ENCODE measurements at regions not wholly inside any gene's neighbourhood (a gene's known extent, or its start where the extent isn't known, plus 50 kb on each side); places are given as distances from the start of the nearest gene placed in this dataset.

GRCh38 chr11:71184421-71185210 lies 67.8 kb downstream of the SHANK2 start:
- TF ChIP-seq POLR2A (IDR thresholded peaks at IDR 0.05) (no peak), POLR2AphosphoS5 (IDR thresholded peaks at IDR 0.05) (no peak), EP300 (IDR thresholded peaks at IDR 0.05) (no peak)
- TF ChIP-seq, protein P1, sequence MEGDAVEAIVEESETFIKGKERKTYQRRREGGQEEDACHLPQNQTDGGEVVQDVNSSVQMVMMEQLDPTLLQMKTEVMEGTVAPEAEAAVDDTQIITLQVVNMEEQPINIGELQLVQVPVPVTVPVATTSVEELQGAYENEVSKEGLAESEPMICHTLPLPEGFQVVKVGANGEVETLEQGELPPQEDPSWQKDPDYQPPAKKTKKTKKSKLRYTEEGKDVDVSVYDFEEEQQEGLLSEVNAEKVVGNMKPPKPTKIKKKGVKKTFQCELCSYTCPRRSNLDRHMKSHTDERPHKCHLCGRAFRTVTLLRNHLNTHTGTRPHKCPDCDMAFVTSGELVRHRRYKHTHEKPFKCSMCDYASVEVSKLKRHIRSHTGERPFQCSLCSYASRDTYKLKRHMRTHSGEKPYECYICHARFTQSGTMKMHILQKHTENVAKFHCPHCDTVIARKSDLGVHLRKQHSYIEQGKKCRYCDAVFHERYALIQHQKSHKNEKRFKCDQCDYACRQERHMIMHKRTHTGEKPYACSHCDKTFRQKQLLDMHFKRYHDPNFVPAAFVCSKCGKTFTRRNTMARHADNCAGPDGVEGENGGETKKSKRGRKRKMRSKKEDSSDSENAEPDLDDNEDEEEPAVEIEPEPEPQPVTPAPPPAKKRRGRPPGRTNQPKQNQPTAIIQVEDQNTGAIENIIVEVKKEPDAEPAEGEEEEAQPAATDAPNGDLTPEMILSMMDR (IDR thresholded peaks at IDR 0.05), result no peak
- Histone ChIP-seq H3K9me3 (no peaks in the 10 kb centered on the region), H3K27me3 (no peaks in the 10 kb centered on the region), H3K4me3 (no peak overlapping the region), H3K4me1 (no peaks in the 10 kb centered on the region), H3K27ac (no peak overlapping the region), H3K36me3 (no peaks in the 10 kb centered on the region)
- intact Hi-C loops (cut with DNase I), result no loop called here
- peak; percentile 48 for DNase-seq
- 94 to 95% methylated on average over 12 of the region's 12 CpGs for WGBS, 2 donors

GRCh38 chr11:71183878-71184277 lies 68.5 kb downstream of the SHANK2 start:
- Histone ChIP-seq H3K27me3 (no peaks in the 10 kb centered on the region), H3K4me1 (no peaks in the 10 kb centered on the region), H3K4me3 (no peak overlapping the region), H3K9me3 (no peaks in the 10 kb centered on the region), H3K27ac (no peak overlapping the region), H3K36me3 (no peaks in the 10 kb centered on the region)
- no peak for TF ChIP-seq POLR2AphosphoS5 (IDR thresholded peaks at IDR 0.05)
- TF ChIP-seq, protein P1 (IDR thresholded peaks at IDR 0.05), result no peak
- no peak for TF ChIP-seq EP300 (IDR thresholded peaks at IDR 0.05)
- no peak for TF ChIP-seq POLR2A (IDR thresholded peaks at IDR 0.05)
- WGBS, 2 donors, result 87 to 88% methylated on average over 10 of the region's 10 CpGs
- intact Hi-C loops (cut with DNase I), result no loop called here
- DNase-seq, result peak; percentile 47

DNA sequence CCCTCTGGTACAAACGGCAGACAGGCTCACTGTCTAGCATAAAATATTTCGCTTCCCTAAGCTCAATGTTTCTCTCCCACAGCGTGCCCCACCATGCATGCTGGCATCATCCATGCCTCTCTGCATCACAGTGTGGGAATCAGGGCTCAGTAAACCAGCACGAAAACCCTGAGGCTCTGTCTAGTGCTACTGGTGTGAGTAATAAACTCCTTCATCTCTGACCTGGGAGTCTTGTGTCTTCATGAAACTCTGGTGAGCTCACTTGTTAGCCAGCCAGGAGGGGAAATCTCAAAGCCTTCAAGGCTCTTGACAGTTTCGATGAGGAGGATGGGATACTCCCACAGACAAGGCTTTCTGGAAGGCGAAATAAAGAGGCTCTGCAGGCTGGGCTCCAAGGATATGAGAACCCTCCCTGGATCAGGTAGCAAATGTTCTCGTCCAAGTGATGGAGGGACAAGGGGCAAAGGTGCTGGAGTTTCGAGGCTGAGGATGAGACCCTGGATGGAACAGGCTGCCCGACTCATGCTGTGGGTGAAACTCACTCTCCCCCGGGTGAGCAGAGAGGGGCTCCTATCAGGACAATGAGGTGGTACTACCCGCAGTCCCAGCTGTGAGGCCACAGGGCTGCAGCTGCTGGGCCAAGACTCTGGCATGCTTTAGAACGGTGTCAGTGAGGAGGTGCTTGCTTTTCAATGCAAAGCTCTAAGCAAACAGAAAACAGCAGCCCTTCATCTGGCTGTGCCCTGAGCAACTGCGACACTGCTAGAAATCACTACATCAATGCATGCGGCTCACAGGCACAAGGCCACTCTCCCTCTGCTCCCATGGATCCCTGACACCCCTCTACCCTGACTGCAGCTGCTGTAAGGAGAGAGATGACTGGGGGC lies 69.3 kb downstream of the SHANK2 start:
- Histone ChIP-seq H3K4me1 (no peaks in the 10 kb centered on the region), H3K27me3 (no peaks in the 10 kb centered on the region), H3K4me3 (no peak overlapping the region), H3K27ac (no peak overlapping the region), H3K9me3 (no peaks in the 10 kb centered on the region), H3K36me3 (no peaks in the 10 kb centered on the region)
- TF ChIP-seq, protein P1 (IDR thresholded peaks at IDR 0.05), result no peak
- TF ChIP-seq POLR2AphosphoS5 (IDR thresholded peaks at IDR 0.05) (no peak), EP300 (IDR thresholded peaks at IDR 0.05) (no peak), POLR2A (IDR thresholded peaks at IDR 0.05) (no peak)
- DNase-seq, result peak; percentile 17
- 92 to 96% methylated on average over 14 of the region's 14 CpGs for WGBS, 2 donors
- intact Hi-C loops (cut with DNase I), result no loop called here

GRCh38 chr11:71181566-71181965 lies 70.8 kb downstream of the SHANK2 start:
- no peak overlapping the region for H3K4me3 ChIP-seq
- TF ChIP-seq POLR2A (IDR thresholded peaks at IDR 0.05) (no peak), EP300 (IDR thresholded peaks at IDR 0.05) (no peak), POLR2AphosphoS5 (IDR thresholded peaks at IDR 0.05) (no peak)
- TF ChIP-seq, protein P1 (IDR thresholded peaks at IDR 0.05), result no peak
- no peak overlapping the region for H3K27ac ChIP-seq
- intact Hi-C loops (cut with DNase I), result no loop called here
- WGBS, 2 donors, result 93 to 94% methylated on average over 14 of the region's 14 CpGs
- no peaks in the 10 kb centered on the region for H3K4me1 ChIP-seq
- H3K36me3 ChIP-seq, result no peaks in the 10 kb centered on the region
- H3K27me3 ChIP-seq, result no peaks in the 10 kb centered on the region
- H3K9me3 ChIP-seq, result peaks cover 0 to 3% (median 0%) of the 10 kb centered on the region in 4 donors
- peak; percentile 6 for DNase-seq

Measured in sigmoid colon (tissue), 6 donors.